ENCODE measurements at regions not wholly inside any gene's neighbourhood (a gene's known extent, or its start where the extent isn't known, plus 50 kb on each side); places are given as distances from the start of the nearest gene placed in this dataset.

- Histone ChIP-seq H3K4me1 (no peaks in the 10 kb centered on the region), H3K4me3 (no peak overlapping the region), H3K36me3 (no peaks in the 10 kb centered on the region), H3K9me3 (no peaks in the 10 kb centered on the region), H3K27me3 (no peaks in the 10 kb centered on the region), H3K27ac (no peak overlapping the region)
- DNase-seq (ENCODE audit: low spot score in 2 of 2): no peak
- no peak for TF ChIP-seq CTCF (IDR thresholded peaks at IDR 0.05)
- intact Hi-C loops (cut with DNase I): no loop called here
Observed at GRCh38 chr7:20963556-20964280, 177.0 kb upstream of the SP8 start.

- Histone ChIP-seq H3K4me3 (no peak overlapping the region), H3K27me3 (no peaks in the 10 kb centered on the region), H3K4me1 (no peaks in the 10 kb centered on the region), H3K27ac (no peak overlapping the region), H3K9me3 (no peaks in the 10 kb centered on the region), H3K36me3 (no peaks in the 10 kb centered on the region)
- intact Hi-C loops (cut with DNase I): no loop called here
- DNase-seq (ENCODE audit: low spot score in 2 of 2): no peak
- no peak for TF ChIP-seq CTCF (IDR thresholded peaks at IDR 0.05)
Observed at GRCh38 chr7:20964281-20964918, 177.7 kb upstream of the SP8 start.

- Histone ChIP-seq H3K4me3 (no peak overlapping the region), H3K4me1 (no peaks in the 10 kb centered on the region), H3K27me3 (no peaks in the 10 kb centered on the region), H3K36me3 (no peaks in the 10 kb centered on the region), H3K9me3 (no peaks in the 10 kb centered on the region), H3K27ac (no peak overlapping the region)
- intact Hi-C loops (cut with DNase I): no loop called here
- no peak for TF ChIP-seq CTCF (IDR thresholded peaks at IDR 0.05)
- DNase-seq (ENCODE audit: low spot score in 2 of 2): no peak
Observed at GRCh38 chr7:20971219-20971618, 184.5 kb upstream of the SP8 start.

GRCh38 chr7:20980232-20980631, 193.5 kb upstream of the SP8 start:
- TF ChIP-seq CTCF (IDR thresholded peaks at IDR 0.05): no peak

GRCh38 chr7:20980668-20981264, 194.1 kb upstream of the SP8 start:
- H3K27ac ChIP-seq: no peak overlapping the region
- no peaks in the 10 kb centered on the region for H3K36me3 ChIP-seq
- no peak overlapping the region for H3K4me3 ChIP-seq
- TF ChIP-seq CTCF (IDR thresholded peaks at IDR 0.05): no peak
- no peaks in the 10 kb centered on the region for H3K4me1 ChIP-seq
- DNase-seq (ENCODE audit: low spot score in 2 of 2): no peak
- intact Hi-C loops (cut with DNase I): no loop called here
- no peaks in the 10 kb centered on the region for H3K9me3 ChIP-seq
- H3K27me3 ChIP-seq: no peaks in the 10 kb centered on the region

More at GRCh38 chr7:20980232-20980631, 193.5 kb upstream of the SP8 start:
- Histone ChIP-seq H3K9me3 (no peaks in the 10 kb centered on the region), H3K27ac (no peak overlapping the region), H3K4me3 (no peak overlapping the region), H3K36me3 (no peaks in the 10 kb centered on the region), H3K27me3 (no peaks in the 10 kb centered on the region), H3K4me1 (no peaks in the 10 kb centered on the region)
- intact Hi-C loops (cut with DNase I): no loop called here
- no peak for DNase-seq (ENCODE audit: low spot score in 2 of 2)
